IMR-90 (cell line): ENCODE measurements at regions not wholly inside any gene's neighbourhood (a gene's known extent, or its start where the extent isn't known, plus 50 kb on each side); places are given as distances from the start of the nearest gene placed in this dataset.

ENCODE experiments used
- ATAC-seq: fragments of 200-7000 bp; cut with Tn5 transposase; 2 replicates; pipeline ENCODE4 v1.9.1; 2020; ENCODE audit warnings: low read depth, mild to moderate bottlenecking, moderate library complexity
- BruUV-seq: library from RNA; stranded (reverse); fragments of 400-500 nt; replicated peaks from 2 replicates; lab custom pipeline; 2021; lab: Mats Ljungman, UMichigan
- CTCF ChIA-PET: fragments of 300-600 bp; formaldehyde crosslinking; extraction: SDS; loops from one replicate; lab custom pipeline; 2021; ENCODE audit warnings: antibody characterized with exemption; lab: Yijun Ruan, JAX
- POLR2A ChIA-PET: fragments of 300-600 bp; sonication (Branson Sonifier 250); formaldehyde crosslinking; loops from one replicate; lab custom pipeline; 2022; ENCODE audit warnings: antibody characterized with exemption; ENCODE audit not compliant: unreplicated experiment; lab: Charles Lee
- DNase-seq: peaks from one replicate; pipeline ENCODE4 v3.0.0; 2013
- H2AFZ ChIP-seq: replicated peaks from 2 replicates; pipeline ENCODE3; 2013; ENCODE audit warnings: low read length, mild to moderate bottlenecking; ENCODE audit not compliant: poor library complexity
- H2AK5ac ChIP-seq: 2 replicates; pipeline ENCODE4 v1.6.1; 2013; ENCODE audit warnings: low read depth, low read length, inconsistent platforms
- H2AK9ac ChIP-seq: replicated peaks from 2 replicates; pipeline ENCODE3; 2013; ENCODE audit warnings: mild to moderate bottlenecking, low read depth, low read length, moderate library complexity; ENCODE audit not compliant: poor library complexity
- H2BK120ac ChIP-seq: 2 replicates; pipeline ENCODE4 v1.6.1; 2013; ENCODE audit warnings: low read depth, low read length, inconsistent platforms
- H2BK15ac ChIP-seq: 3 replicates; pipeline ENCODE4 v1.6.1; 2013; ENCODE audit warnings: low read depth, low read length, inconsistent platforms
- H2BK20ac ChIP-seq: 2 replicates; pipeline ENCODE4 v1.6.1; 2013; ENCODE audit warnings: low read depth, mild to moderate bottlenecking, inconsistent platforms, low read length, moderate library complexity
- H2BK5ac ChIP-seq: 2 replicates; pipeline ENCODE4 v1.6.1; 2013; ENCODE audit warnings: mild to moderate bottlenecking, low read depth, low read length, inconsistent platforms; ENCODE audit not compliant: poor library complexity, severe bottlenecking
- H3K14ac ChIP-seq: replicated peaks from 2 replicates; pipeline ENCODE4 v1.6.1; 2013; ENCODE audit warnings: low read depth, low read length, inconsistent platforms
- H3K18ac ChIP-seq: 2 replicates; pipeline ENCODE4 v1.6.1; 2013; ENCODE audit warnings: low read depth, low read length, control low read depth
- H3K23ac ChIP-seq: 2 replicates; pipeline ENCODE4 v1.6.1; 2013; ENCODE audit warnings: low read depth, low read length, inconsistent platforms
- H3K27ac ChIP-seq: 2 replicates; pipeline ENCODE4 v1.5.1; 2013; ENCODE audit warnings: mild to moderate bottlenecking, control low read depth, low read length; ENCODE audit not compliant: insufficient read depth
- H3K27me3 ChIP-seq: 2 replicates; pipeline ENCODE4 v1.6.1; 2013; ENCODE audit warnings: low read length; ENCODE audit not compliant: control insufficient read depth, insufficient read depth
- H3K36me3 ChIP-seq: 2 replicates; pipeline ENCODE4 v1.6.1; 2013; ENCODE audit warnings: low read length, mixed read lengths; ENCODE audit not compliant: control insufficient read depth, insufficient read depth
- H3K4ac ChIP-seq: 2 replicates; pipeline ENCODE4 v1.6.1; 2013; ENCODE audit warnings: low read depth, low read length, inconsistent platforms
- H3K4me1 ChIP-seq: 2 replicates; pipeline ENCODE4 v1.6.1; 2013; ENCODE audit warnings: low read length, mixed read lengths; ENCODE audit not compliant: control insufficient read depth, insufficient read depth
- H3K4me2 ChIP-seq: 2 replicates; pipeline ENCODE4 v1.6.1; 2013; ENCODE audit warnings: low read depth, mild to moderate bottlenecking, control low read depth, low read length, moderate library complexity
- H3K4me3 ChIP-seq: 2 replicates; pipeline ENCODE4 v1.5.1; 2013; ENCODE audit warnings: low read depth, mild to moderate bottlenecking, control low read depth, low read length, moderate library complexity; ENCODE audit not compliant: insufficient read depth
- H3K56ac ChIP-seq: 2 replicates; pipeline ENCODE4 v1.6.1; 2013; ENCODE audit warnings: low read length, inconsistent platforms; ENCODE audit not compliant: insufficient read depth; ENCODE audit errors: extremely low read depth
- H3K79me1 ChIP-seq, 2 experiments: 2 replicates each; pipeline ENCODE4 v1.6.1; 2013; ENCODE audit warnings: low read length in 2 of 2, inconsistent platforms in 1 of 2, low read depth in 1 of 2
- H3K9ac ChIP-seq: 2 replicates; pipeline ENCODE4 v1.6.1; 2013; ENCODE audit warnings: low read depth, low read length, control low read depth
- H3K9me1 ChIP-seq: 2 replicates; pipeline ENCODE4 v1.6.1; 2013; ENCODE audit warnings: low read length, inconsistent platforms; ENCODE audit not compliant: insufficient read depth
- H3K9me3 ChIP-seq: 2 replicates; pipeline ENCODE4 v1.6.1; 2013; ENCODE audit warnings: low read length; ENCODE audit not compliant: control insufficient read depth, insufficient read depth
- H4K20me1 ChIP-seq: 2 replicates; pipeline ENCODE4 v1.6.1; 2013; ENCODE audit warnings: low read length, inconsistent platforms; ENCODE audit not compliant: insufficient read depth
- H4K5ac ChIP-seq: 2 replicates; pipeline ENCODE4 v1.6.1; 2013; ENCODE audit warnings: mild to moderate bottlenecking, low read depth, low read length, control low read depth
- H4K8ac ChIP-seq, 2 experiments: 2 replicates each; pipeline ENCODE4 v1.6.1; 2013; ENCODE audit warnings: low read depth in 2 of 2, low read length in 2 of 2, control low read depth in 1 of 2, inconsistent platforms in 1 of 2
- H4K91ac ChIP-seq: 2 replicates; pipeline ENCODE4 v1.6.1; 2013; ENCODE audit warnings: low read depth, low read length, inconsistent platforms; ENCODE audit not compliant: insufficient read depth
- CEBPB ChIP-seq: IDR thresholded peaks from 2 replicates; pipeline ENCODE4 v1.6.1; 2012; ENCODE audit warnings: low read depth, low read length, improper control_type of control experiment
- CHD1 ChIP-seq: IDR thresholded peaks from 2 replicates; pipeline ENCODE4 v1.6.1; 2012; ENCODE audit warnings: low read depth, low read length, improper control_type of control experiment
- MAFK ChIP-seq: IDR thresholded peaks from 2 replicates; pipeline ENCODE4 v1.6.1; 2012; ENCODE audit warnings: low read depth, low read length, improper control_type of control experiment
- POLR2A ChIP-seq: IDR thresholded peaks from 2 replicates; pipeline ENCODE4 v1.6.1; 2012; ENCODE audit warnings: mild to moderate bottlenecking, low read depth, low read length
- RCOR1 ChIP-seq: IDR thresholded peaks from 2 replicates; pipeline ENCODE4 v1.6.1; 2012; ENCODE audit warnings: mild to moderate bottlenecking, low read length, improper control_type of control experiment; ENCODE audit not compliant: insufficient replicate concordance
- RFX5 ChIP-seq: IDR thresholded peaks from 2 replicates; pipeline ENCODE4 v1.8.0; 2012; ENCODE audit warnings: low read depth, mild to moderate bottlenecking, low read length, moderate library complexity
- WGBS, 2 experiments: methylation state at CpG; one replicate each; pipeline versions ENCODE4 v1.1.5 to v1.1.7; 2013; ENCODE audit warnings: missing lambda C conversion rate in 2 of 2; ENCODE audit not compliant: insufficient read length in 1 of 2; ENCODE audit errors: extremely low coverage in 2 of 2; 5-methylcytosine and 5-hydroxymethylcytosine counted together
- dilution Hi-C: fragments of 300-500 bp; cut with HindIII; formaldehyde crosslinking; loops from one replicate; pipeline ENCODE4 v1.14.3; 2018; ENCODE audit warnings: low sequenced_read_pairs; ENCODE audit not compliant: unreplicated experiment
- in situ Hi-C: fragments of 300-500 bp; cut with MboI; formaldehyde crosslinking; loops from 3 replicates; pipeline ENCODE4 v1.14.3; 2019; ENCODE audit warnings: low sequenced_read_pairs, inconsistent platforms, mixed read lengths
- intact Hi-C: fragments of 100-400 bp; cut with micrococcal nuclease; formaldehyde crosslinking; loops from 2 replicates; pipeline ENCODE4 v1.10.0; 2022
- TF ChIP-seq, protein P1 (sequence below): conservative IDR thresholded peaks from 2 replicates; pipeline ENCODE4 v1.5.1; 2012; ENCODE audit warnings: mild to moderate bottlenecking, low read depth, low read length, improper control_type of control experiment

DNA sequence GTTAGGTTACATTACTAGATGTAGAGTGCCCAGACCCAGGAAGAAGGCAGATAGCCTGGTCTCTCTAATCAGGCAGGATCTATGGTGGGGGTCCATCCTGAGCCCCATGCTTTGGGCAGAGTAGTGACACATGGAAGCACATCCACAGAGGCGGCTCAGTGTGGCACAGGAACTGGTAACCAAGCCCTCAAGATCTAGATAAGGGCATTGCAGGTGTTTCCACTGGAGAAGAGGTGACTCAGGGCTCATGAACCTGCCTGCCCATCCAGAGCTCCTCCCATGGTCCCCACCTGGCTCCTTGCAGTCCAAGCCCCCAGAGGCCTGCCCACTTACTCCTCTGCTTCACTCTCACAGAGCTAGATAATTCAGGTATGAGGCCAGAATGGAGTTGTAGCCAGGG, 62.0 kb upstream of the TMEM132E start:
- H3K4me2 ChIP-seq: no peak overlapping the region
- H2AK9ac ChIP-seq: no peak overlapping the region
- no peak overlapping the region for H3K4ac ChIP-seq
- H2BK120ac ChIP-seq: no peak overlapping the region
- no peak overlapping the region for H3K9ac ChIP-seq
- ChIA-PET POLR2A (no interaction called here), CTCF (no interaction called here)
- no peaks in the 10 kb centered on the region for H3K36me3 ChIP-seq
- H3K9me3 ChIP-seq: no peaks in the 10 kb centered on the region
- H3K4me1 ChIP-seq: no peaks in the 10 kb centered on the region
- no peak for DNase-seq
- TF ChIP-seq MAFK (no peak), CHD1 (no peak), CEBPB (no peak), RFX5 (no peak), RCOR1 (no peak), POLR2A (no peak)
- TF ChIP-seq, protein P1, sequence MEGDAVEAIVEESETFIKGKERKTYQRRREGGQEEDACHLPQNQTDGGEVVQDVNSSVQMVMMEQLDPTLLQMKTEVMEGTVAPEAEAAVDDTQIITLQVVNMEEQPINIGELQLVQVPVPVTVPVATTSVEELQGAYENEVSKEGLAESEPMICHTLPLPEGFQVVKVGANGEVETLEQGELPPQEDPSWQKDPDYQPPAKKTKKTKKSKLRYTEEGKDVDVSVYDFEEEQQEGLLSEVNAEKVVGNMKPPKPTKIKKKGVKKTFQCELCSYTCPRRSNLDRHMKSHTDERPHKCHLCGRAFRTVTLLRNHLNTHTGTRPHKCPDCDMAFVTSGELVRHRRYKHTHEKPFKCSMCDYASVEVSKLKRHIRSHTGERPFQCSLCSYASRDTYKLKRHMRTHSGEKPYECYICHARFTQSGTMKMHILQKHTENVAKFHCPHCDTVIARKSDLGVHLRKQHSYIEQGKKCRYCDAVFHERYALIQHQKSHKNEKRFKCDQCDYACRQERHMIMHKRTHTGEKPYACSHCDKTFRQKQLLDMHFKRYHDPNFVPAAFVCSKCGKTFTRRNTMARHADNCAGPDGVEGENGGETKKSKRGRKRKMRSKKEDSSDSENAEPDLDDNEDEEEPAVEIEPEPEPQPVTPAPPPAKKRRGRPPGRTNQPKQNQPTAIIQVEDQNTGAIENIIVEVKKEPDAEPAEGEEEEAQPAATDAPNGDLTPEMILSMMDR: no peak
- H4K5ac ChIP-seq: no peak overlapping the region
- dilution Hi-C loops (no loop called here), intact Hi-C loops (no loop called here), in situ Hi-C loops (no loop called here)
- H3K9me1 ChIP-seq: no peaks in the 10 kb centered on the region
- no peaks in the 10 kb centered on the region for H4K20me1 ChIP-seq
- H2BK20ac ChIP-seq: no peak overlapping the region
- no peak for ATAC-seq
- no peak overlapping the region for H4K91ac ChIP-seq
- no peak overlapping the region for H2BK15ac ChIP-seq
- H3K79me1 ChIP-seq: no peaks in the 10 kb centered on the region
- H3K4me3 ChIP-seq: no peak overlapping the region
- H2AK5ac ChIP-seq: no peak overlapping the region
- H3K27ac ChIP-seq: no peak overlapping the region
- no TSS peak for BruUV-seq
- no peak overlapping the region for H3K23ac ChIP-seq
- H3K27me3 ChIP-seq: no peaks in the 10 kb centered on the region; the same call in 1 of the 2 replicates
- no peak overlapping the region for H4K8ac ChIP-seq
- WGBS, 2 experiments: 60% methylated on average over 1 of the region's 1 CpG; no CpG with 5 or more reads in 1 of the 2 experiments
- H3K56ac ChIP-seq: no peak overlapping the region
- no peak overlapping the region for H3K14ac ChIP-seq
- H2AFZ ChIP-seq: no peak overlapping the region
- H3K18ac ChIP-seq: no peak overlapping the region
- H2BK5ac ChIP-seq: no peak overlapping the region
